Adrenal gland (tissue), 9 donors: ENCODE measurements at regions not wholly inside any gene's neighbourhood (a gene's known extent, or its start where the extent isn't known, plus 50 kb on each side); places are given as distances from the start of the nearest gene placed in this dataset.

ENCODE experiments used
- DNase-seq, 7 donors: peaks; one replicate each; pipeline ENCODE4 v3.0.0-alpha.2; 2019 to 2020
- H3K27ac ChIP-seq, 5 donors: fragments of 200-600 bp; sonication (generic) in 4 of 5; 1 replicate in 3 of 5; 2 replicates in 2 of 5; pipeline versions ENCODE4 v1.5.1 to v1.8.0; 2016 to 2020; ENCODE audit warnings: mild to moderate bottlenecking in 1 of 5
- H3K27me3 ChIP-seq: fragments of 200-600 bp; 2 replicates; pipeline ENCODE4 v1.8.0; 2021
- H3K36me3 ChIP-seq, 2 donors: fragments of 200-600 bp; replicated peaks in 1 of 2; 1 replicate in 1 of 2; 2 replicates in 1 of 2; pipeline versions ENCODE4 v1.5.1 to v1.8.0; 2018 to 2022
- H3K4me1 ChIP-seq, 2 donors: fragments of 200-600 bp; replicated peaks in 1 of 2; 1 replicate in 1 of 2; 2 replicates in 1 of 2; pipeline versions ENCODE4 v1.5.1 to v1.8.0; 2018 to 2021
- H3K4me3 ChIP-seq, 4 donors: fragments of 200-600 bp; sonication (generic) in 3 of 4; one replicate each; pipeline ENCODE4 v1.5.1; 2016 to 2018
- H3K9me3 ChIP-seq, 3 donors: fragments of 200-600 bp; sonication (generic) in 1 of 3; replicated peaks in 1 of 3; 1 replicate in 2 of 3; 2 replicates in 1 of 3; pipeline versions ENCODE4 v1.5.1 to v1.8.0; 2016 to 2021
- POLR2A ChIP-seq, 2 donors: fragments of 450-650 bp; IDR thresholded peaks; one replicate each; pipeline ENCODE4 v1.6.1; 2017; ENCODE audit warnings: antibody characterized with exemption in 2 of 2, mild to moderate bottlenecking in 2 of 2, moderate library complexity in 1 of 2
- WGBS, 4 donors: extraction: QIAGEN DNeasy Blood & Tissue Kit in 2 of 4; methylation state at CpG; one replicate each; pipeline versions ENCODE4 v1.1.5 to v1.1.7; 2013 to 2017; 5-methylcytosine and 5-hydroxymethylcytosine counted together
- intact Hi-C, 2 donors: fragments of 100-400 bp; cut with DNase I; formaldehyde crosslinking; loops; one replicate each; pipeline versions ENCODE4 v1.14.1 to v1.15.0; 2022 to 2023
- TF ChIP-seq, protein P1 (sequence below), 6 experiments: fragments of 450-650 bp in 4 of 6; fragments of 200-600 bp in 2 of 6; sonication (generic) in 1 of 6; IDR thresholded peaks; 1 replicate in 5 of 6; 2 replicates in 1 of 6; pipeline versions ENCODE4 v1.5.1 to v1.8.0; 2016 to 2021; ENCODE audit warnings: antibody characterized with exemption in 6 of 6, mild to moderate bottlenecking in 2 of 6, moderate library complexity in 1 of 6
- donor health status: healthy with polysubstance abuse.
- donor health status: Bipolar disorder and iron deficiency.
- donor health status: DM: yes; HTN: yes; CAD: no.
- donor health status: DM: no; HTN: no; CAD: no.
- donor health status: DM: no; HTN: no; CAD: no.

GRCh38 chr9:38301376-38302106 is 91.0 kb upstream of the ALDH1B1 start:
- intact Hi-C loops = no loop called here
- no peak for DNase-seq
- no peaks in the 10 kb centered on the region for H3K4me1 ChIP-seq

DNA sequence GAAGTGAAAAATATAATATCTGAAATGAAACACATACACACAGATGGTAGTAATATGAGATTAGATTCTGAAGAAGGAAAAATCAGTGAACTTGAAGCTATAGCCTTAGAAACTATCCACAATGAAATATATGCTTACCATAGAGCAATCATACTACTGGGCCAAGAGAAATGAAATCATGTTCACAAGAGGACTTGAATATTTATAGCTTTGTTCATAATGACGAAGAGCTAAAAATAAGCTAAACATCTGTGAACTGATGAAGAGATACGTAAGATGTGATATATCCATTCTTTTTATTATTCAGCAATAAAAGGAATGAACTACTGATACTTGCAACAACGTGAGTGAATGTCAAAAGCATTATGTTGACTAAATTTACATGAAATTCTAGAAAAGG is 92.6 kb upstream of the ALDH1B1 start:
- intact Hi-C loops = no loop called here
- Histone ChIP-seq H3K9me3 (no peaks in the 10 kb centered on the region), H3K36me3 (no peaks in the 10 kb centered on the region), H3K27me3 (no peaks in the 10 kb centered on the region), H3K4me3 (no peak overlapping the region), H3K4me1 (no peaks in the 10 kb centered on the region), H3K27ac (no peak overlapping the region)
- TF ChIP-seq, protein P1, sequence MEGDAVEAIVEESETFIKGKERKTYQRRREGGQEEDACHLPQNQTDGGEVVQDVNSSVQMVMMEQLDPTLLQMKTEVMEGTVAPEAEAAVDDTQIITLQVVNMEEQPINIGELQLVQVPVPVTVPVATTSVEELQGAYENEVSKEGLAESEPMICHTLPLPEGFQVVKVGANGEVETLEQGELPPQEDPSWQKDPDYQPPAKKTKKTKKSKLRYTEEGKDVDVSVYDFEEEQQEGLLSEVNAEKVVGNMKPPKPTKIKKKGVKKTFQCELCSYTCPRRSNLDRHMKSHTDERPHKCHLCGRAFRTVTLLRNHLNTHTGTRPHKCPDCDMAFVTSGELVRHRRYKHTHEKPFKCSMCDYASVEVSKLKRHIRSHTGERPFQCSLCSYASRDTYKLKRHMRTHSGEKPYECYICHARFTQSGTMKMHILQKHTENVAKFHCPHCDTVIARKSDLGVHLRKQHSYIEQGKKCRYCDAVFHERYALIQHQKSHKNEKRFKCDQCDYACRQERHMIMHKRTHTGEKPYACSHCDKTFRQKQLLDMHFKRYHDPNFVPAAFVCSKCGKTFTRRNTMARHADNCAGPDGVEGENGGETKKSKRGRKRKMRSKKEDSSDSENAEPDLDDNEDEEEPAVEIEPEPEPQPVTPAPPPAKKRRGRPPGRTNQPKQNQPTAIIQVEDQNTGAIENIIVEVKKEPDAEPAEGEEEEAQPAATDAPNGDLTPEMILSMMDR (IDR thresholded peaks at IDR 0.05) = no peak
- TF ChIP-seq POLR2A (IDR thresholded peaks at IDR 0.05) = no peak
- 28 to 91% (median 48%) methylated on average over 3 of the region's 3 CpGs for WGBS, 4 donors
- DNase-seq = no peak

More at GRCh38 chr9:38301376-38302106, 91.0 kb upstream of the ALDH1B1 start:
- 91 to 92% (median 91%) methylated on average over 7 of the region's 7 CpGs for WGBS, 4 donors
- TF ChIP-seq, protein P1 (IDR thresholded peaks at IDR 0.05) = no peak
- TF ChIP-seq POLR2A (IDR thresholded peaks at IDR 0.05) = no peak
- Histone ChIP-seq H3K9me3 (no peaks in the 10 kb centered on the region), H3K36me3 (no peaks in the 10 kb centered on the region), H3K27ac (no peak overlapping the region), H3K4me3 (no peak overlapping the region), H3K27me3 (no peaks in the 10 kb centered on the region)

GRCh38 chr9:38298904-38299303 is 93.6 kb upstream of the ALDH1B1 start:
- 66 to 87% (median 77%) methylated on average over 3 of the region's 3 CpGs for WGBS, 4 donors
- H3K4me3 ChIP-seq = no peak overlapping the region
- peaks cover 0 to 6% of the 10 kb centered on the region in 2 donors for H3K4me1 ChIP-seq
- no peak overlapping the region for H3K27ac ChIP-seq
- intact Hi-C loops = no loop called here
- DNase-seq = no peak
- TF ChIP-seq, protein P1 (IDR thresholded peaks at IDR 0.05) = no peak
- no peak for TF ChIP-seq POLR2A (IDR thresholded peaks at IDR 0.05)
- H3K9me3 ChIP-seq = no peaks in the 10 kb centered on the region
- H3K36me3 ChIP-seq = no peaks in the 10 kb centered on the region
- H3K27me3 ChIP-seq = no peaks in the 10 kb centered on the region

DNA sequence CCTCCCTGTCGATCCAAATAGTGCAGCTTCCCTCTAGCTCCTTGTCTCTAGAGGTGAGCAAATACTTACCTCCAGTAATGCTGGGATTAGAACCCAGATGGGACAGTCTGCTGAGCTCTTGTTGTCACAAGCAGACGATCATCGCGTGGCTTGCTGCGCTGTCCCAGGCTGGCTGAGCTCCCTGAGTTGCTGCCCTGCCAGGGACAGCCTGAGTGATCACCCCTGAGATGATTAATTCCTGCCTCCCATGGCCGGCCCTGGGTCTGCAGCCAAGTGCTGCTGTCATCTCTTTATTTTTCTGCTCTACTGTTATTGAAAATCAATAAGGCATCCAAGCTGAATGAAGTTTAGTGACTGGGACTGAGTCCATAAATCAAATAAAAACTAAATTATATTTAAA is 94.0 kb upstream of the ALDH1B1 start:
- H3K36me3 ChIP-seq = no peaks in the 10 kb centered on the region
- no peaks in the 10 kb centered on the region for H3K9me3 ChIP-seq
- WGBS, 4 donors = 31 to 45% (median 40%) methylated on average over 6 of the region's 6 CpGs
- H3K4me3 ChIP-seq = no peak overlapping the region
- H3K27me3 ChIP-seq = no peaks in the 10 kb centered on the region
- TF ChIP-seq, protein P1 (IDR thresholded peaks at IDR 0.05) = peak in 1 of 6 experiments; percentile 10
- no peak for TF ChIP-seq POLR2A (IDR thresholded peaks at IDR 0.05)
- H3K27ac ChIP-seq = no peak overlapping the region
- H3K4me1 ChIP-seq = peaks cover 0 to 7% of the 10 kb centered on the region in 2 donors
- intact Hi-C loops = no loop called here
- DNase-seq = peak; percentile 51 to 89 (median 81)
